ENCODE measurements at regions not wholly inside any gene's neighbourhood (a gene's known extent, or its start where the extent isn't known, plus 50 kb on each side); places are given as distances from the start of the nearest gene placed in this dataset.
"Not testable (repeated sequence)": the region's sequence is repeated elsewhere in the genome, so short reads cannot be mapped to it uniquely, and the experiment has no call there.

DNA sequence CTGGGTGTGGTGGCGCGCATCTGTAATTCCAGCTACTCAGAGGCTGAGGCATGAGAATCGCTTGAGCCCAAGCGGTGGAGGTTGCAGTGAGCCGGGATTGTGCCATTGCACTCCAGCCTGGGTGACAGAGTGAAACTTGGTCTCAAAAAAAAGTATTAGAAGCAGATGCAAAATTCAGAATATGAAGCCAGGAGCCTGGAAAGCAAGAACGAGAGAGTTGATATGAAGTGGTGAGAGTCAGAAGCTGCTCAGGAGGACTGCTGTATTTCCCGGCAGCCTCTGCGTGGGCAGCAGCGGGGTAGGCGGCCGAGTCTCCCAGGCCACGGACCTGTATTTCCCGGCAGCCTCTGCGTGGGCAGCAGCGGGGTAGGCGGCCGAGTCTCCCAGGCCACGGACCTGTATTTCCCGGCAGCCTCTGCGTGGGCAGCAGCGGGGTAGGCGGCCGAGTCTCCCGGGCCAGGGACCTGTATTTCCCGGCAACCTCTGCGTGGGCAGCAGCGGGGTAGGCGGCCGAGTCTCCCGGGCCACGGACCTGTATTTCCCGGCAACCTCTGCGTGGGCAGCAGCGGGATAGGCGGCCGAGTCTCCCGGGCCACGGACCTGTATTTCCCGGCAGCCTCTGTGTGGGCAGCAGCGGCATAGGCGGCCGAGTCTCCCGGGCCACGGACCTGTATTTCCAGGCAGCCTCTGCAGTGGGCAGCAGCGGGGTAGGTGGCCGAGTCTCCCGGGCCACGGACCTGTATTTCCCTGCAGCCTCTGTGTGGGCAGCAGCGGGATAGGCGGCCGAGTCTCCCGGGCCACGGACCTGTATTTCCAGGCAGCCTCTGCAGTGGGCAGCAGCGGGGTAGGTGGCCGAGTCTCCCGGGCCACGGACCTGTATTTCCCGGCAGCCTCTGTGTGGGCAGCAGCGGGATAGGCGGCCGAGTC is 145.2 kb upstream of the PITRM1 start:
- not testable (repeated sequence) for H3K4me3 Mint-ChIP-seq; H3K27ac Mint-ChIP-seq; H3K36me3 Mint-ChIP-seq (ENCODE audit: low read depth); H3K9me3 Mint-ChIP-seq; H3K4me1 Mint-ChIP-seq (ENCODE audit: low read depth)
- H3K27me3 Mint-ChIP-seq (ENCODE audit: low read depth) = peaks cover 26% of the 10 kb centered on the region

DNA sequence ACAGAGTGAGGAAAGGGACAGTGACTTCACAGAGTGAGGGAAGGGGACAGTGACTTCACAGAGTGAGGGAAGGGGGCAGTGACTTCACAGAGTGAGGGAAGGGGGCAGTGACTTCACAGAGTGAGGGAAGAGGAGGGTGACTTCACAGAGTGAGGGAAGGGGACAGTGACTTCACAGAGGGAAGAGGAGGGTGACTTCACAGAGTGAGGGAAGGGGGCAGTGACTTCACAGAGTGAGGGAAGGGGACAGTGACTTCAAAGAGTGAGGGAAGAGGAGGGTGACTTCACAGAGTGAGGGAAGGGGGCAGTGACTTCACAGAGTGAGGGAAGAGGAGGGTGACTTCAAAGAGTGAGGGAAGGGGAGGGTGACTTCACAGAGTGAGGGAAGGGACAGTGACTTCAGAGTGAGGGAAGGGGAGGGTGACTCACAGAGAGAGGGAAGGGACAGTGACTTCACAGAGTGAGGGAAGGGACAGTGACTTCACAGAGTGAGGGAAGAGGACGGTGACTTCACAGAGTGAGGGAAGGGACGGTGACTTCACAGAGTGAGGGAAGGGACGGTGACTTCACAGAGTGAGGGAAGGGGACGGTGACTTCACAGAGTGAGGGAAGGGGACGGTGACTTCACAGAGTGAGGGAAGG is 142.0 kb upstream of the PITRM1 start:
- Mint-ChIP-seq H3K27me3 (ENCODE audit: low read depth) (peaks cover 41% of the 10 kb centered on the region), H3K27ac (peak overlapping the region; percentile 46)
- H3K4me1 Mint-ChIP-seq (ENCODE audit: low read depth); H3K36me3 Mint-ChIP-seq (ENCODE audit: low read depth); H3K4me3 Mint-ChIP-seq; H3K9me3 Mint-ChIP-seq: not testable (repeated sequence)

GRCh38 chr10:3313784-3314444 is 141.3 kb upstream of the PITRM1 start:
- H3K9me3 Mint-ChIP-seq; H3K4me1 Mint-ChIP-seq (ENCODE audit: low read depth); H3K4me3 Mint-ChIP-seq; H3K36me3 Mint-ChIP-seq (ENCODE audit: low read depth): not testable (repeated sequence)
- Mint-ChIP-seq H3K27ac (peak overlapping the region; percentile 46), H3K27me3 (ENCODE audit: low read depth) (peaks cover 38% of the 10 kb centered on the region)

DNA sequence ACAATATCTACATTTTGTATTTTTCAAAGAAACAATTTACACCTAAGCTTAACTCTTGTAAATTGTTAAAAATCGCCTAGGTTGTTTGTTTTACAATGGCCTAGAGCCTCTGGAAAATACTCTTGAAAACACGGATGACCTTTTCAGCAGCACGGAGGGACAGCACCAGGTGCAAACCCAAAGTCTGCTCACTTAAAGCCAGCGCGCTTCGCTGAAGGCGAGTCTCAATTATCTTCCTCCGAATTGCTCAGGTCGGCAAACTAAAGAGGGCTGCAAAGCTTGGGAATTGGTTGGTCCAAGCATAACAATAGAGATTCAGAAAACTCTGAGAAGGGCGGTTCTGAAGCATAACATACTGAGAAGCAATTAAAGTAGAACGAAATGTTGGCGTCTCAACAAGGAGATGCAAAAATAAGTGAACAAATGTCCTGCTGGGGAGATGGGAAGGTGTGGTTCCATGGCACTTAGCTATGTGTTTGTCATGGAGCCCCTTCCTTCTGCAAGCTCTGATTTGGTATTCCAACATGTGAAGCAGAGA is 139.9 kb upstream of the PITRM1 start:
- H3K4me1 Mint-ChIP-seq (ENCODE audit: low read depth) = peaks cover 3% of the 10 kb centered on the region
- H3K36me3 Mint-ChIP-seq (ENCODE audit: low read depth) = no peaks in the 10 kb centered on the region
- peaks cover 44% of the 10 kb centered on the region for H3K27me3 Mint-ChIP-seq (ENCODE audit: low read depth)
- H3K4me3 Mint-ChIP-seq = no peak overlapping the region
- no peak overlapping the region for H3K27ac Mint-ChIP-seq
- no peaks in the 10 kb centered on the region for H3K9me3 Mint-ChIP-seq

GRCh38 chr10:3310016-3310784 is 137.6 kb upstream of the PITRM1 start:
- Mint-ChIP-seq H3K9me3 (no peaks in the 10 kb centered on the region), H3K4me1 (ENCODE audit: low read depth) (peaks cover 3% of the 10 kb centered on the region), H3K27ac (no peak overlapping the region), H3K36me3 (ENCODE audit: low read depth) (no peaks in the 10 kb centered on the region), H3K27me3 (ENCODE audit: low read depth) (peaks cover 52% of the 10 kb centered on the region), H3K4me3 (no peak overlapping the region)

GRCh38 chr10:3306050-3306449 is 133.5 kb upstream of the PITRM1 start:
- peaks cover 38% of the 10 kb centered on the region for H3K27me3 Mint-ChIP-seq (ENCODE audit: low read depth)
- no peak overlapping the region for H3K27ac Mint-ChIP-seq
- H3K36me3 Mint-ChIP-seq (ENCODE audit: low read depth) = no peaks in the 10 kb centered on the region
- no peak overlapping the region for H3K4me3 Mint-ChIP-seq
- H3K4me1 Mint-ChIP-seq (ENCODE audit: low read depth) = no peaks in the 10 kb centered on the region
- H3K9me3 Mint-ChIP-seq = no peaks in the 10 kb centered on the region

DNA sequence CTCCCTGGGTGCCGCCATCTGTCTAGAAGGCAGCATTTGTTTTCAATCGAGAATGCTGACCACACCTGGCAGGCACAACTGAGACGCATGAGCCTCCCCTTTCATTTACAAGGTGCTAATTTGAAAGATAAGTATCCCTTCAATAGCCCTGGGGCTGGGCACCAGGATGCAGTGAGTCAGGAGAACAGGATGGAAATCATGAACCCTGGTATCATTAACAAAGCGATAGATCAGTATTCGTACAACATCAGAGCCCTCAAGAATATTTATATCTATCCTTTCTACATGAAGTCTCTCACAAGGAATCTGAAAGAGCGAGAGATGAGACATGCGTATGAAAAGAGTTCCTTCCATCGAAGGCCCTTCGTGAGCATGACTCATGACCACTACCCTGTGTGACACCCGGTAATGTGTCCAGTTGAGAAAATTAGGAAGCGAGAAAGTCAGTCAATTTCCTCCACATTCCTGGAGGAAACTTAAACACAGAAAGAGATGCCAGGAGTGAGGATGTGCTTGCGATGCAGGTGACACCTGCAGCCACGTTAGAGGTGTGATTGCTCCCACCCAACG is 123.1 kb upstream of the PITRM1 start:
- Mint-ChIP-seq H3K4me3 (no peak overlapping the region), H3K4me1 (ENCODE audit: low read depth) (no peaks in the 10 kb centered on the region), H3K9me3 (no peaks in the 10 kb centered on the region), H3K27ac (no peak overlapping the region), H3K27me3 (ENCODE audit: low read depth) (peaks cover 10% of the 10 kb centered on the region), H3K36me3 (ENCODE audit: low read depth) (no peaks in the 10 kb centered on the region)

GRCh38 chr10:3294919-3295581 is 122.5 kb upstream of the PITRM1 start:
- peaks cover 10% of the 10 kb centered on the region for H3K27me3 Mint-ChIP-seq (ENCODE audit: low read depth)
- no peak overlapping the region for H3K27ac Mint-ChIP-seq
- H3K36me3 Mint-ChIP-seq (ENCODE audit: low read depth) = no peaks in the 10 kb centered on the region
- no peaks in the 10 kb centered on the region for H3K4me1 Mint-ChIP-seq (ENCODE audit: low read depth)
- no peaks in the 10 kb centered on the region for H3K9me3 Mint-ChIP-seq
- no peak overlapping the region for H3K4me3 Mint-ChIP-seq

- peaks cover 10% of the 10 kb centered on the region for H3K27me3 Mint-ChIP-seq (ENCODE audit: low read depth)
- no peak overlapping the region for H3K4me3 Mint-ChIP-seq
- no peaks in the 10 kb centered on the region for H3K36me3 Mint-ChIP-seq (ENCODE audit: low read depth)
- no peak overlapping the region for H3K27ac Mint-ChIP-seq
- H3K4me1 Mint-ChIP-seq (ENCODE audit: low read depth) = no peaks in the 10 kb centered on the region
- H3K9me3 Mint-ChIP-seq = no peaks in the 10 kb centered on the region
These were observed 121.2 kb upstream of the PITRM1 start for GRCh38 chr10:3293581-3294431.

DNA sequence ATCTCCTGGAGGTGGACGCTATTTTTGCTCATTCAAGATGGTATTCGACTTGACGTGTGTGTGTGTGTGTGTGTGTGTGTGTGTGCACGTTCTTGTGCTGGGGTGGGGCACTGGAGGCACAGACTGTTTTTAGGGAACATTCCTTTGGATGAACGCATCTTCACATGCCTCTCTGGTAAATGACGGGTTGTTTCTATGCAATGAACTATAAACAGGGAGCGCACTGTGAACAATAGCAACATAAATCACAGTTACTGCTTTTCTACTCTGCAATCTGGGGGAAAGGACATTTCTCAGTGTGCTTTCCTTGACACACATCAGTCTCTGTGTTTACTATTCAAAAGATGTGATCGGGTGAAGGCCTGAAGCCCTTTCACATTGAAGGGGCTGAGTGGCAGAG is 120.1 kb upstream of the PITRM1 start:
- H3K27me3 Mint-ChIP-seq (ENCODE audit: low read depth) = peaks cover 10% of the 10 kb centered on the region
- H3K4me1 Mint-ChIP-seq (ENCODE audit: low read depth) = no peaks in the 10 kb centered on the region
- no peak overlapping the region for H3K4me3 Mint-ChIP-seq
- no peaks in the 10 kb centered on the region for H3K9me3 Mint-ChIP-seq
- H3K36me3 Mint-ChIP-seq (ENCODE audit: low read depth) = no peaks in the 10 kb centered on the region
- no peak overlapping the region for H3K27ac Mint-ChIP-seq

DNA sequence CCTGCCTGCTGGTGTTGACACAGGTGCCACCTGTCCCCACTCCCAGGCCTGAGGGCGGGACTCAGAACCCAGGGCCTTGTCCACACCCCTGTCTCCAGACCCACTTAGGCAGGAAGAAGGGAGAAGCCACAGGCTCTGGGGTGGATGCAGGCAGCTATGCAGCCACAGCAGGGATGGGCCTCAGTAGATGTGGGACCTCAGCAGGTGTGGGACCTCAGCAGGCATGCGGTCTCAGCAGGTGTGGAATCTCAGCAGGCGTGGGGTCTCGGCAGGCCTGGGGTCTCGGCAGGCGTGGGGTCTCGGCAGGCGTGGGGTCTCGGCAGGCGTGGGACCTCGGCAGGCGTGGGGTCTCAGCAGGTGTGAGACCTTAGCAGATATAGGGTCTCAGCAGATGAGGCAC is 118.0 kb upstream of the PITRM1 start:
- H3K9me3 Mint-ChIP-seq = no peaks in the 10 kb centered on the region

GRCh38 chr10:3287572-3288445 is 115.2 kb upstream of the PITRM1 start:
- Mint-ChIP-seq H3K36me3 (ENCODE audit: low read depth) (no peaks in the 10 kb centered on the region), H3K27ac (no peak overlapping the region), H3K4me1 (ENCODE audit: low read depth) (no peaks in the 10 kb centered on the region)

More for the DNA sequence above, 118.0 kb upstream of the PITRM1 start:
- Mint-ChIP-seq H3K27me3 (ENCODE audit: low read depth) (peaks cover 10% of the 10 kb centered on the region), H3K4me3 (no peak overlapping the region), H3K4me1 (ENCODE audit: low read depth) (no peaks in the 10 kb centered on the region), H3K27ac (no peak overlapping the region), H3K36me3 (ENCODE audit: low read depth) (no peaks in the 10 kb centered on the region)

More at GRCh38 chr10:3287572-3288445, 115.2 kb upstream of the PITRM1 start:
- no peak overlapping the region for H3K4me3 Mint-ChIP-seq
- H3K9me3 Mint-ChIP-seq = no peaks in the 10 kb centered on the region
- H3K27me3 Mint-ChIP-seq (ENCODE audit: low read depth) = peaks cover 6% of the 10 kb centered on the region
